ENCODE measurements at regions not wholly inside any gene's neighbourhood (a gene's known extent, or its start where the extent isn't known, plus 50 kb on each side); places are given as distances from the start of the nearest gene placed in this dataset.

DNA sequence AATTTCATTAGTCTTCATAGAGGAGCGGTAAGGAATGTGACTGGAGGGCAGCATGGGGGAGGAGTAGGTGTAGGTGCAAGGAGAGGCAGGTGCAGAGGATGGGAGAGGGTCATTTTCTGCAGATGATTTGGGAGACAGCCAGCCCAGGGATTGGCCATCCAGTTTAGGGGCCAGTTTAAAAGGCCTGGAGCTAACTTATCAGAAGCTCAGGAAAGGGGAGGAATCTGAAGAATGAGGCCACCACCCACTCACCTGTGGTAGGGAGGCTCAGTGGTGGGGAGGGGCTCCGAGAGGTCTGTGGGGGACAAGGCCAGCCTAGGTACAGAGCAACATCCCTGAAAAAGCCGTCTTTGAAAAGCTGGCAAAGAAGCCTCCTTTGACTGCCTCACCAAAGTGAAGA lies 110.8 kb upstream of the TMEM45B start:
- BruUV-seq (replicated peaks): no TSS peak
- Histone ChIP-seq H4K20me1 (replicated peaks; ENCODE audit: control insufficient read depth, insufficient read depth, low read length) (no peaks in the 10 kb centered on the region), H3K27me3 (ENCODE audit: control insufficient read depth in 2 of 2, insufficient read depth in 2 of 2, low read length in 2 of 2) (peaks cover 2 to 36% of the 10 kb centered on the region in 2 experiments; a peak in 3 of 5 replicates), H3K27ac (ENCODE audit: extremely low read depth, low read depth, low read length) (no peak overlapping the region), H3K4me1 (replicated peaks in 1 of 2; ENCODE audit: control insufficient read depth in 2 of 2, insufficient read depth in 2 of 2, low read length in 2 of 2) (no peaks in the 10 kb centered on the region), H3K4me3 (no peak overlapping the region), H3K9me3 (replicated peaks; ENCODE audit: control insufficient read depth, insufficient read depth, low read depth, low read length) (no peaks in the 10 kb centered on the region), H3K4me2 (ENCODE audit: insufficient read depth, low read length) (no peak overlapping the region), H3K79me2 (ENCODE audit: control insufficient read depth, insufficient read depth, low read length) (no peaks in the 10 kb centered on the region), H3K9me1 (ENCODE audit: control insufficient read depth, insufficient read depth, low read length) (no peaks in the 10 kb centered on the region), H2AFZ (ENCODE audit: low read depth, low read length) (no peak overlapping the region), H3K36me3 (ENCODE audit: control insufficient read depth, insufficient read depth, low read length) (no peaks in the 10 kb centered on the region), H3K9ac (ENCODE audit: insufficient read depth in 1 of 2, low read depth in 2 of 2, low read length in 2 of 2) (no peak overlapping the region)
- intact Hi-C loops (cut with micrococcal nuclease): no loop called here
- TF ChIP-seq, protein P1, sequence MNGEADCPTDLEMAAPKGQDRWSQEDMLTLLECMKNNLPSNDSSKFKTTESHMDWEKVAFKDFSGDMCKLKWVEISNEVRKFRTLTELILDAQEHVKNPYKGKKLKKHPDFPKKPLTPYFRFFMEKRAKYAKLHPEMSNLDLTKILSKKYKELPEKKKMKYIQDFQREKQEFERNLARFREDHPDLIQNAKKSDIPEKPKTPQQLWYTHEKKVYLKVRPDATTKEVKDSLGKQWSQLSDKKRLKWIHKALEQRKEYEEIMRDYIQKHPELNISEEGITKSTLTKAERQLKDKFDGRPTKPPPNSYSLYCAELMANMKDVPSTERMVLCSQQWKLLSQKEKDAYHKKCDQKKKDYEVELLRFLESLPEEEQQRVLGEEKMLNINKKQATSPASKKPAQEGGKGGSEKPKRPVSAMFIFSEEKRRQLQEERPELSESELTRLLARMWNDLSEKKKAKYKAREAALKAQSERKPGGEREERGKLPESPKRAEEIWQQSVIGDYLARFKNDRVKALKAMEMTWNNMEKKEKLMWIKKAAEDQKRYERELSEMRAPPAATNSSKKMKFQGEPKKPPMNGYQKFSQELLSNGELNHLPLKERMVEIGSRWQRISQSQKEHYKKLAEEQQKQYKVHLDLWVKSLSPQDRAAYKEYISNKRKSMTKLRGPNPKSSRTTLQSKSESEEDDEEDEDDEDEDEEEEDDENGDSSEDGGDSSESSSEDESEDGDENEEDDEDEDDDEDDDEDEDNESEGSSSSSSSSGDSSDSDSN (IDR thresholded peaks at IDR 0.05; ENCODE audit: borderline replicate concordance in 1 of 2, low read depth in 2 of 2, low read length in 2 of 2): no peak
- TF ChIP-seq FOXP1 (CRISPR knock-in tag; IDR thresholded peaks at IDR 0.05): no peak
- TF ChIP-seq LEF1 (IDR thresholded peaks at IDR 0.05): no peak
- TF ChIP-seq L3MBTL2 (IDR thresholded peaks at IDR 0.05): no peak
- no peak for TF ChIP-seq SMARCA5 (IDR thresholded peaks at IDR 0.05)
- no peak for TF ChIP-seq C11orf30 (IDR thresholded peaks at IDR 0.05; ENCODE audit: low read depth)
- ATAC-seq: no peak
- WGBS (ENCODE audit: insufficient coverage, low coverage, missing lambda C conversion rate): 0% methylated on average over 3 of the region's 3 CpGs
- in situ Hi-C loops (cut with MboI): no loop called here
- CTCF ChIA-PET (ENCODE audit: low intra/inter-chr PET ratio): interaction anchor here (0.9 kb wide), 1 partner anchor 9 kb away, joined by 3 read pairs; no protein-coding TSS in a partner anchor
- POLR2A ChIA-PET: interaction anchor here (0.6 kb wide), 1 partner anchor 98 kb away, joined by 4 read pairs; no protein-coding TSS in a partner anchor
- FAIRE-seq: no peak
- no peak for DNase-seq (ENCODE audit: extremely low read depth in 1 of 4, low spot score in 3 of 4)

All from K562 (cell line).